Pancreas (tissue), 10 donors: ENCODE measurements at regions not wholly inside any gene's neighbourhood (a gene's known extent, or its start where the extent isn't known, plus 50 kb on each side); places are given as distances from the start of the nearest gene placed in this dataset.
A peak's percentile ranks its signal among the peaks of the same experiment; 100 is the strongest.
"Not testable (repeated sequence)": the region's sequence is repeated elsewhere in the genome, so short reads cannot be mapped to it uniquely, and the experiment has no call there.

Experiments used
- ATAC-seq, 4 donors: fragments of 200-7000 bp; cut with Tn5 transposase; one replicate each; pipeline versions ENCODE4 v1.8.0 to v1.9.1; 2020; ENCODE audit warnings: mild to moderate bottlenecking in 4 of 4, moderate library complexity in 4 of 4
- DNase-seq, 6 donors: peaks; one replicate each; pipeline ENCODE4 v3.0.0-alpha.2; 2020
- FAIRE-seq: peaks from 2 replicates; lab custom pipeline; 2012; peaks lifted over from hg19 to GRCh38; lab: Jason Lieb, UNC
- H3K27ac ChIP-seq, 4 donors: fragments of 200-600 bp; sonication (generic); 1 replicate in 3 of 4; 2 replicates in 1 of 4; pipeline versions ENCODE4 v1.5.0 to v1.8.0; 2020
- H3K27me3 ChIP-seq, 4 donors: fragments of 200-600 bp; one replicate each; pipeline ENCODE4 v1.8.0; 2021
- H3K36me3 ChIP-seq, 3 donors: fragments of 200-600 bp; sonication (generic) in 1 of 3; one replicate each; pipeline versions ENCODE4 v1.5.0 to v1.8.0; 2020 to 2021
- H3K4me1 ChIP-seq, 3 donors: fragments of 200-600 bp; one replicate each; pipeline ENCODE4 v1.8.0; 2021
- H3K4me3 ChIP-seq, 4 donors: fragments of 200-600 bp; sonication (generic) in 2 of 4; one replicate each; pipeline versions ENCODE4 v1.5.0 to v1.8.0; 2020 to 2021
- H3K9me3 ChIP-seq, 4 donors: fragments of 200-600 bp; one replicate each; pipeline ENCODE4 v1.8.0; 2021
- CTCF ChIP-seq, 4 donors: fragments of 200-600 bp; sonication (generic) in 3 of 4; IDR thresholded peaks; one replicate each; pipeline versions ENCODE4 v1.5.0 to v1.8.0; 2021; ENCODE audit warnings: antibody characterized with exemption in 4 of 4
- WGBS, 2 donors: extraction: QIAGEN DNeasy Blood & Tissue Kit; methylation state at CpG; one replicate each; pipeline ENCODE4 v1.1.7; 2013; 5-methylcytosine and 5-hydroxymethylcytosine counted together
- intact Hi-C, 3 donors: fragments of 100-400 bp; cut with DNase I; formaldehyde crosslinking; loops; one replicate each; pipeline versions ENCODE4 v1.11.1 to v1.14.2; 2022
- donor health status: healthy with polysubstance abuse.
- donor health status: DM: no; HTN: no; CAD: no; lungs with moderate emphysema.
- donor health status: DM: no; HTN: no; CAD: no.
- donor health status: control.
- donor health status: control.
- donor health status: Bipolar disorder and iron deficiency.
- donor health status: DM: yes; HTN: yes; CAD: no.
- donor health status: DM: no; HTN: no; CAD: no.
- donor health status: DM: no; HTN: no; CAD: no.
- donor health status: DM: yes; HTN: yes; CAD: no.

- ATAC-seq: no peak
- no peak for FAIRE-seq
Observed at GRCh38 chr1:187842406-187843165, 1013.8 kb downstream of the PLA2G4A start.

GRCh38 chr1:187844313-187844712 lies 1015.6 kb downstream of the PLA2G4A start:
- 87 to 94% methylated on average over 3 of the region's 3 CpGs for WGBS, 2 donors
- intact Hi-C loops: no loop called here
- Histone ChIP-seq H3K9me3 (no peaks in the 10 kb centered on the region), H3K4me1 (peaks cover 0 to 3% (median 0%) of the 10 kb centered on the region in 3 donors), H3K4me3 (no peak overlapping the region), H3K27me3 (no peaks in the 10 kb centered on the region), H3K27ac (no peak overlapping the region), H3K36me3 (no peaks in the 10 kb centered on the region)
- no peak for TF ChIP-seq CTCF (IDR thresholded peaks at IDR 0.05)
- no peak for DNase-seq
- ATAC-seq: no peak
- FAIRE-seq: no peak

More at GRCh38 chr1:187842406-187843165, 1013.8 kb downstream of the PLA2G4A start:
- H3K9me3 ChIP-seq: no peaks in the 10 kb centered on the region
- TF ChIP-seq CTCF (IDR thresholded peaks at IDR 0.05): no peak
- H3K27me3 ChIP-seq: no peaks in the 10 kb centered on the region
- H3K27ac ChIP-seq: no peak overlapping the region
- no peaks in the 10 kb centered on the region for H3K36me3 ChIP-seq
- no peak for DNase-seq
- H3K4me3 ChIP-seq: no peak overlapping the region
- peaks cover 0 to 12% (median 9%) of the 10 kb centered on the region in 3 donors for H3K4me1 ChIP-seq
- intact Hi-C loops: no loop called here
- WGBS, 2 donors: 77 to 93% methylated on average over 7 of the region's 7 CpGs

- no peak for TF ChIP-seq CTCF (IDR thresholded peaks at IDR 0.05)
- no peak overlapping the region for H3K4me3 ChIP-seq
- ATAC-seq (no peak), DNase-seq (no peak), FAIRE-seq (no peak)
- no peaks in the 10 kb centered on the region for H3K27me3 ChIP-seq
- H3K9me3 ChIP-seq: no peaks in the 10 kb centered on the region
- intact Hi-C loops: no loop called here
- H3K27ac ChIP-seq: no peak overlapping the region
- H3K4me1 ChIP-seq: peaks cover 0 to 3% (median 0%) of the 10 kb centered on the region in 3 donors
- H3K36me3 ChIP-seq: no peaks in the 10 kb centered on the region
Observed at GRCh38 chr1:187847531-187847930, 1018.8 kb downstream of the PLA2G4A start.

GRCh38 chr1:187848321-187848720 lies 1019.6 kb downstream of the PLA2G4A start:
- TF ChIP-seq CTCF (IDR thresholded peaks at IDR 0.05): no peak
- WGBS, 2 donors: 79 to 81% methylated on average over 3 of the region's 3 CpGs
- ATAC-seq: no peak
- no peak for FAIRE-seq
- Histone ChIP-seq H3K9me3 (no peaks in the 10 kb centered on the region), H3K4me1 (peaks cover 0 to 3% (median 0%) of the 10 kb centered on the region in 3 donors), H3K4me3 (no peak overlapping the region), H3K27ac (no peak overlapping the region), H3K27me3 (no peaks in the 10 kb centered on the region), H3K36me3 (no peaks in the 10 kb centered on the region)
- no peak for DNase-seq
- intact Hi-C loops: no loop called here

- intact Hi-C loops, H3K4me1 ChIP-seq, H3K36me3 ChIP-seq, H3K9me3 ChIP-seq, H3K4me3 ChIP-seq, FAIRE-seq, H3K27ac ChIP-seq, ATAC-seq, H3K27me3 ChIP-seq: not testable (repeated sequence)
- WGBS, 2 donors: 88 to 96% methylated on average over 17 to 26 of the region's 26 CpGs
- DNase-seq: peak in 2 of 6 donors; percentile 43 to 61
Observed at GRCh38 chr1:187850146-187850545, 1021.4 kb downstream of the PLA2G4A start.
